WI38 (cell line): ENCODE measurements at regions not wholly inside any gene's neighbourhood (a gene's known extent, or its start where the extent isn't known, plus 50 kb on each side); places are given as distances from the start of the nearest gene placed in this dataset.

Experiments used
- H3K4me3 ChIP-seq: 2 replicates; pipeline ENCODE4 v1.5.1; 2011; ENCODE audit warnings: low read depth, mild to moderate bottlenecking, control low read depth, low read length
- CTCF ChIP-seq: IDR thresholded peaks from 2 replicates; pipeline ENCODE4 v1.5.1; 2012; ENCODE audit warnings: low read depth, mild to moderate bottlenecking, control low read depth, low read length

GRCh38 chr2:157172239-157172638, 85.3 kb upstream of the GALNT5 start:
- H3K4me3 ChIP-seq, result no peak overlapping the region
- TF ChIP-seq CTCF, result no peak

- no peak for TF ChIP-seq CTCF
- peak overlapping the region; percentile 30 for H3K4me3 ChIP-seq
Observed at GRCh38 chr2:157172866-157173578, 84.5 kb upstream of the GALNT5 start.

- TF ChIP-seq CTCF, result no peak
- peak overlapping the region; percentile 30 for H3K4me3 ChIP-seq
Observed at GRCh38 chr2:157173740-157174184, 83.7 kb upstream of the GALNT5 start.

GRCh38 chr2:157174321-157174720, 83.2 kb upstream of the GALNT5 start:
- H3K4me3 ChIP-seq, result peak overlapping the region; percentile 29
- TF ChIP-seq CTCF, result no peak

GRCh38 chr2:157176602-157177001, 80.9 kb upstream of the GALNT5 start:
- no peak for TF ChIP-seq CTCF
- H3K4me3 ChIP-seq, result no peak overlapping the region

- TF ChIP-seq CTCF, result no peak
- H3K4me3 ChIP-seq, result no peak overlapping the region
Observed at GRCh38 chr2:157178874-157179273, 78.6 kb upstream of the GALNT5 start.

- no peak for TF ChIP-seq CTCF
Observed at GRCh38 chr2:157179324-157180105, 78.0 kb upstream of the GALNT5 start.

More at GRCh38 chr2:157179324-157180105, 78.0 kb upstream of the GALNT5 start:
- no peak overlapping the region for H3K4me3 ChIP-seq
